M059J (cell line): ENCODE measurements at regions not wholly inside any gene's neighbourhood (a gene's known extent, or its start where the extent isn't known, plus 50 kb on each side); places are given as distances from the start of the nearest gene placed in this dataset.

Experiments
- DNase-seq: peaks from one replicate; pipeline ENCODE4 v3.0.0-alpha.2; 2012; ENCODE audit warnings: low read depth

DNA sequence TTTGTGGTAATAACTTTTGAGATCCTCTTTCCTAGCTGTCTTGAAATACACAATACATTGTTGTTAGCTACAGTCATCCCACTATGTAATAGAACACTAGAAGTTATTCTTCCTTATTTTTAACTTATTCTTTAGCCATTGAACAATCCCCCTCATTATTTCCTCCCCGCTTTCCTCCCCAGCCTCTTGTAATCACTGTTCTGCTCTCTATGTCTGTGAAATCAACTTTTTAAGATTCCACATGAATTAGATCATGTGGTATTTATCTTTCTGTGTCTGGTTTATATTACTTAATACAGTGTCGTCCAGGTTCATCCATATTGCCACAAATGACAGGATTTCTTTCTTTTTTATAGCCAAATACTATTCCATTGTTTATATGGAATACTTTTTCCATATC is 72.9 kb downstream of the SLC10A2 start:
- DNase-seq = no peak

DNA sequence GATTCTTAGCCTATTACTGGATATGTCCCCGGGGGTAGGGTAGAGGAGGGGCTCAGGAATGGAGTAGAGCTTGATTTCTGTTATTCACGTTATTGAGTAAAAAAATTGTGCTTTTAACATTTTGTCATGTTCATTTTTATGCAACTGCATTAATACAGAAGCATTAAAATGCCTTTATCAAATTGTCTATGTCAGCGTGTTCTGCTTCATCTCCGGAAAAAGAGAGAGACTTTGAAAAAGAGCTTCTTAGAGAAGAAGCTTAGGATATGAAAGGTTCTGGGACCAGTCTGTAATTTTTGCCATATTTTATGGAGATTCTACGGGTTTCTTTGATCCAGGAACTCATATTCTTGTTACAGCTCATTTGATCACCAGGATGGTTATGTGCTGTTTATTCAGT is 82.0 kb downstream of the SLC10A2 start:
- no peak for DNase-seq

DNA sequence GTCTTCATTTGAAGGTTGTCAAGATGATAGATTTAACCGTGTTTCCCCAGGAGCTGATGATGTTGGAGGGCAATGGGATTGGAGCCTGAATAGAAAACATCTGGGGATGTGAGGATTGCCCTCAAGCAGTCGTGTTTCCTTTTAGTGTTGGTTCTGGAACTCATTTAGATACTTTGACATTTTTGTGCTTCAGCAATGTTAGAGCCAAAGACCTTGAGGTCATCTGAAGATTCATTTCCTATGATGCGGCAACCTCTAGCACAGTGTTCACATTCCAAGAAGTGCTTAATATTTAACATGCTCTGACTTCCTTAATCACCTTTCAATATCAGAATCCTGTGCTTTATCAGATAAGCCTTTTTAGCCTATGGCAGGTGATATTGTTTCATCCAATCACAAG is 82.7 kb downstream of the SLC10A2 start:
- DNase-seq = peak; percentile 9

DNA sequence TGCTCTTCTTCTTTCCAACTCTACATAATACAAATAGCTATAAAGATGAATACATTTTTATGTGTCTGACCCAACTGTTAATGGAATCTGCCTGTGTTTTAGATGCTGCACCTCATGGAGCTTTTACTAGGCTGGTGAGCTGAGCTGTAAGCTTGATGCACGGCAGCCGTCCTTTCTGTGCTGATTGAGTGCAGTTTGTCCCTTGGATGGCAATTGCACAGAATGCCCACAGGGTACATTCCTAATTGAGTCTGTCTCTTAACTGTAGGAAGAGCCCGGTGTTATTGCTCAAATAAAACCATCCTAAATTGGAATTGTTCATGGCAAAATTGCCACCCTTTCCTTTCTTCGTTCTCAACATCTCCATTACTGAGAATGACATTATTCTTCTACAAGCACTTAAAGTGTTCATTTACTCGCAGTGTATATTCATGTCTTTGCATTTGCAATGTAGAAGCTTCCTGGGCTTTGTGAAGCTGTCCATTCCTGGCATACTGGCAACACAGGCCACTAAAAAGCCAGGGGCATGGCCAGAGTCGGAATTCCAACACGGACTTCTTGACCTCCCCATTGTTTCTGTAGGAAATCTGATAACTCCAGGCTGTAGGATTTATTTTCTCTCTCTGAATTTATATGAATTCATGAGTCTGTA is 85.8 kb downstream of the SLC10A2 start:
- no peak for DNase-seq

DNA sequence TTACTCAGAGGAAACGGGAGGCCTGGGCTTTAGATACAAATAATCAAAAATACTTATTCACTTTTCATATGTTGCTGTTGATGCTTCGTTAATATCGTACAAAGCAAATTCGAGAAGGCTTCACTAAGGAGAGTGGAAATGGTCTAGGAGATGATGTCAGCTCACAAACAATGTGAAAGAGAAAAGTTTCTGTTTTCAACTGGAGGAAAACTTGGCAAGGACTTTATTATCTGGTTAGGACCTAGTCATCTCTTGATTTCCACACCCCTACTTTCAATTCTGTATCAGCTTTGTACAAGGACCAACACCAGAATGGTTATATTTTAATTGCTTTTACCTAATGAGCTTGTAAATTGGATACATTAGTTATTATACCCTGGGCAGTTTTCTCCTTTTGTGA is 88.0 kb downstream of the SLC10A2 start:
- peak; percentile 18 for DNase-seq

DNA sequence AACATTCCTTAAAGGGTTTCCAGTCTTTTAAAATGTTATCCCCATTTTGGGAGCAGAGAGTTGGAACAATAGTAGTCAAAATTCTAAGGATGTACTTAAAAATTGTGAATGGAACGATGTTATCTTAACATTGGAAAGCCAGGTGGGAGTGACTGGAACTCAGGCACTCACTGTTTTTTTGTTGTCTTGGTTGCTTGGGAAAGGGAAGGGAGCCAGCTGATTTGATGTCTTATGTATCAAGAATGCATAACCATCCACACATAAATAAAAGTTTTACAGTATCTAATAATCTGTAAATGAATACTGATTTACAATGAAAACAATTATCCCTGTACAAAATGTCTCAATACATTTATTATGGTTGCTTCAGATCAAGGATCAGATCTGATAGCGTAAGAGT is 88.7 kb downstream of the SLC10A2 start:
- no peak for DNase-seq

DNA sequence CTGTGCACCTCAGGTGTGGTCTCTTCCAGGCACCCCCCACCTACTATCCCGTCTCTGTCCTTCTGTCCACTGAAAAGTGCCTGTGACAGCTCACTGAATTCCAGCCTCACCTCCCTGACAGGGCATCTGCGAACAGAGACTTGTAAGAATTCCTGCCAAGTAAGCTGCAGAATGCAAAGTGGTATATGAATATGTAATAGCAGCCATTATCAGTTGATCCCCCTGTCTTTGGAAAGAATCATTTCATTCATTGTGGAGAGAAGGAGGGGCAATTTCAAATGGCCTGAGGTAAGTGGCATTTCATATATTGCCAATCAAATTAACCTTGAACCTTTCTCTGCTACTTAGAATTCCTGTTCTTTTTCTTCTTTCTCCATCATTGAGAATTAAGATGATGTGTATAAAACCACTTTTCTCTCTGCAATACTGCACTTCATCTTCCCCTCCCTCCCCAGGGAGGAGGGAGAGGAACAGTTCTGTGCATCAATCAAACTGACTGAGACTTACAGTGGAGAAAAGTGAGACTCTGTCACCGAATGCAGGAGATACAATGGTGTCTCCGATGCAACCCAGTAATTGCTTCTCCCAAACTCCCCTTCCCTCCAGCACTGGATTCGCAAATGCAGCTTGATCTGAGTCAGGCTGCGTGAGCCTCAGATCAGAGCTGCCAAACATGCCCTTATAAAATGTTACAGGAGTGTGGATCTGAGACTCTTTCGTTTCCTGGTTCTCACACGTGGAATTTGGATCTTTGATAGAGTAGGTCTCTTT is 91.7 kb downstream of the SLC10A2 start:
- DNase-seq = no peak

DNA sequence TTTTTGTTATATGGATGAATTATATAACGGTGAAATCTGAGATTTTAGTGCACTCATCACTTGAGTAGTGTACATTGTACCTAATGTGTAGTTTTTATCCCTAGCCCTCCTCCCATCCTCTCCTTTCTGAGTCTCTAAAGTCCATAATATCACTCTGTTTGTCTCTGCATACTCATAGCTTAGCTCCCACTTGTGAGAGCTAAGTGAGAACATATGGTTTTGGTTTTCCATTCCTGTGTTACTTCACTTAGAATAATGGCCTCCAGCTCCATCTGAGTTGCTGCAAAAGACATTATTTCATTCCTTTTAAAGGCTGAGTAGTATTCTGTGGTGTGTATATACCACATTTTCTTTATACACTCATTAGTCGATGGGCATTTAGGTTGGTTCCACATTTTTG is 94.0 kb downstream of the SLC10A2 start:
- DNase-seq = no peak

DNA sequence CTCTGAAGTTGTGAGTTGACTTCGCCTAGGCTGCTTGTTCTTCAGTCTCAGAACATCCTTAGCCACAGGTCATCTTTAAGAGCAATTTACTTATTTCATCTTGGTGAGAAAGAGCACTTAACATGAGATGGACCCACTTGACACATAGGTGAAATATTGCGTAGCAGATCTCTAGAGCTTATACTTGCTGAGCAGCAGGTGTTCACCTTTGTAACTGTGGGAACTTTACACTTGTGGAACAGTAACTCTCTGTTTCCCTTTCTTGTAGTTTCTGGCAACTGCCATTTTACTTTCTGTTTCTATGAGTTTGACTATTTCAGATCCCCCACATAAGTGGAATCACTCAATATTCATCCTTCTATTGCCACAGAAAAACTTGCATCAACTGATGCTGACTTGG is 95.7 kb downstream of the SLC10A2 start:
- no peak for DNase-seq

DNA sequence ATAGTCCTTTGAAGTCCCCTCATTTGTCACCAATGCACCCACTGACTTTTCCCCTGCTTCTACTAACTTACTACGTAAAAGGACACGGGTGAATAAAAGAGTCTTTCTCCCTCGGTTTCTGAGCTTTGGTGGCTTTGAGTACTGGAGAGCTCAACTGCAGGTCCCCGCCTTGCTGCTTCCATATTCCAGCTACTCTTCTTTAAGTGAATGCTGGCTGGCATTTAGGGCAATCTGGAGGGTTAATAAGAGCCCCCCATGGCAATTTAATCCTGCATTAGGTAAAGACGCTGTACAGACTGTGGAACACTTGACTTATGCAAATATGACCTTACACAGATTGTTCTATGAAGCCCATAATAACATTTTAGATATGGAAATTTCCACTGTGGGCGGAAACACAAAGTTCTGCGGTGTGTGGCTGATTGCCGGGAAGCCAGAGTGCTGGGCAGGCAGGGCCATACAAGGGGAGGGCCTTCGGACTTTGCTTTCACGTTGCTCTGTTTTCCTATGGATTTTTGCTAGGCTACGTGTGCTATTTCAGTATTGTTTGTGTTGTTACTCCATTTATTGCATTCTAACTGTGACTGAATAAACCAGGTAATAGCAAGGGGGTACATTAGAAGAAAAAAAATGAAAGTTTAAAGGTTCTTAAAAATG is 97.5 kb downstream of the SLC10A2 start:
- DNase-seq = no peak

DNA sequence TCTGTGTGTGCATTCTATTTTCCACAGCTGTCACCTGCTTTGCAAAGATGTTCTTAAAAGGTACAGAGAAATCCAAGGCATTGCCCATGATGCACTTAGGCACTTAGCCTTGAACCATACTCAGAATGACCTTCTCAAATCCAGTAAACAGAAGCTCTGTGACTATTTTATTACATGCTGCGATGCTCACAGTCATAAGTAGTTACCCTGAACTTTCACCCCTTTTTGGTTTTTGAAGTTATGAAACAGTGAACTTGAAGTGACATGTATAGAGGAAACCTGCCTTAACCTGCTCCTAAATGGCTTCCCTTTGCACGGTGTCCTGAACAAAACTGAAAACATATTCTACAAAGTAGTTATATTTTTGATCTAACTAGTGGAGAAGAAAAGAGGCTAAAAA is 100.4 kb downstream of the SLC10A2 start:
- no peak for DNase-seq

DNA sequence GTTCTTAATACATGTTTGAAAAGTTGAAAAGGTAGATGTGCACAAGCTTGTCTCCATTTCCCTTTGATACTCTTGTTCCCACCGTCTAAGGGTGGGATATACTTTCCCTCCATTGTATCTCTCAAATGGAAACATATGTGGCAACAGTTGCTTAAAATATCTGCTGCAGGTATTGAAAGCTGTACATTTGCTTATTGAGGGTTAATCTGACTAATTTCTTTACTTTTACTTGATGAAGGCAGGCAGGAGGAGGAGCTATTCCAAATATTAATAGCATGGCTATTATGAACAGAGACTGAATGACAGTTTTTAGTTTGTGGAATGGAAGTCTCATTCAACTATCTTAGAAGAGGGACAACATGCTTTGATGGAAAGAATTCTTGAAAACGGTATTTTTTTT is 103.8 kb downstream of the SLC10A2 start:
- no peak for DNase-seq

DNA sequence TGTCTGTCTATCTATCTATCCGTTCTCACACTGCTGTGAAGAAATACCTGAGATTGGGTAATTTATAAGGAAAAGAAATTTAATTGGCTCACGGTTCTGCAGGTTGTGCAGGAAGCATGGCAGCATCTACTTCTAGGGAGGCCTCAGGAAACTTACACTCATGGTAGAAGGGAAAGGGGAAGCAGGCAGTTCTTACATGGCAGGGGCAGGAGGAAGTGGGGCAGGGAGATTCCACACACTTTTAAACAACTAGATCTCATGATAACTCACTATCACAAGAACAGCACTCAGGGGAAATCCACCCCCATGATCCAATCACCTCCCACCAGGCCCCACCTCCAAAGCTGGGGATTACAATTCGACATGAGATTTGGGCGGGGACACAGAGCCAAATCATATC is 105.3 kb downstream of the SLC10A2 start:
- DNase-seq = no peak

DNA sequence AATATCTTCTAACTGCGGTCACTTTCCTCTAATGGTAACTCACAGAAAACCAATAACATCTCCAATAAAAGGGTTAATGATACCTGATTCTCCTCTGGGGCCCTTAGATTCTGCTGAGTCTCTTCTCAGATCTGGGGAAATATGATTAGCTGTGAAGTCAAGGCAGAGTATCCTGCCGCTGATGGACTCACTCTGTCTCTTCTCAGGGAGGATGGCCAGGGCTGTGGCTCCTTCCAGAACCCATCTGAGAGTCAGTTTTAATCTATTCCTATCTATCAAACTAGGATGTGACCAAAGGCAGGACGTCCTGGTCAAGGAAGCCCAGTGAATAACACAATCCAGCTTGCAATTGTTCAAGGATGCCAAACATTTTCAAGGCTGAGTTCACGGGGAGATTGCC is 109.8 kb downstream of the SLC10A2 start:
- no peak for DNase-seq

DNA sequence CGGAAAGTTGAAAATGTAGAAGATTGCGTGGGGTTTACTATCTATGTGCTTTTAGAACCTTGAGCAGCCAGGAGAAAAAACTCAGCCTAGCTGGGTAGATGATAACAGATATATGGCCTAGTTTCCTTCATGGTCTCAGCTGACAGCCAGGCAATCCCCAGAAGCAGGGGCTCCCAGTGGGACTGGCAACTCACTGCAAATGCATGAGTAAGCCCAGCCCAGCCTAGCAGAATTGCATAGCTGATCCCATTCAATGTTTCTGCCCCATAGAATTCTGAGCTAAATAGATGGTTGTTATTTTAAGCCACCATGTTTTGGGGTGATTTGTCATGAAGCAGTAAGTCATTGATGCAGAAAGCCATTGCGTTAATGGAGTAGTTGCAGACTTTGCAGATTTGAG is 108.5 kb downstream of the ERCC5 start:
- no peak for DNase-seq

DNA sequence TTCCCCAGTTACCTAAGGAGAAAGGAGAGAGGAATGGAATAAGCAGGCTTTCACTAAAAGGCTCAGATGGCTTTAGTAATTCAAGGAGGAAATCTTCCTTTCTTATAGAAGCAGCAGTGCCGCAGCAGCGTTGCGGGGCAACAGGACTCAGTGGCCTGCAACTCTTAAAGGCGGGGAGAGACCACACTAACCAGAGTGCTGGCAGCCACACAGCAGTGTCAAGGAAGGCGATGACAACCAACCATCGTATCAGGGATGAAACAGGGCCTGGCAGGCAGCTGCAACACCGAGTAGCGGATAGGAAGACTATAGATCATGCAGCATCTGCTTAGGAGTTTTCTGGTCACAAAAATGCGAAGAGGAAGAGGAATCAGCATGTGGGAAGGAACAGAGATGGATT is 106.0 kb downstream of the ERCC5 start:
- no peak for DNase-seq

DNA sequence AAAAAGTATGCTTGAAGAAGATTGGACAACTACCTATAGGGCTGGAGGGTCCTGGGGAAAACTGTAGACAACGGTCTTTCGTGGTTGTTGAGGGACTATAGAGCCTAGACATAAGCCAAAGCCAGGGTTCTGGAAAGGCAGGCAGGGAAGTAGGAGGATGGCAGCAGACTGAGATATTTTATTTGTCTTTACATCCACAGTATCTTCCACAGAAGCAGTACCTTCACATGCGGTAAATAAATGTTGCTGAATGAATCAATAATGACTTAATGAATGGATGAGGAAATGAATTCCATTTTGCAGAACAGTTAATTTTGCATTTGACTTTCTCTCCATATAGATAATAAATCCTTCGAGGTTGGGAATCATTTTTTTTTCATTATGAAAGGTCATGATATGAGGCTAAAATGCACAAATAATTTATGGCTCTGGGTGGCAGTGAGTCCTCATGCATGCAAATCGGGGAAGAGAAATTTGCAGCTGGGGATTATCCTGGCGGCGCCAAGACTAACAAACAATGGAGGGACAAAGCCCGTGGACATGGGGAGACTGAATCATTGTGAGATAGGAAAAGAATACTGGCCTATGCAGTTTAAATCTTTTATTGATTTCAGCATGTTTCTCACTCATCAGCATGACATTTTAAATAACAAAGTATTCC is 102.0 kb downstream of the ERCC5 start:
- DNase-seq = peak; percentile 1

DNA sequence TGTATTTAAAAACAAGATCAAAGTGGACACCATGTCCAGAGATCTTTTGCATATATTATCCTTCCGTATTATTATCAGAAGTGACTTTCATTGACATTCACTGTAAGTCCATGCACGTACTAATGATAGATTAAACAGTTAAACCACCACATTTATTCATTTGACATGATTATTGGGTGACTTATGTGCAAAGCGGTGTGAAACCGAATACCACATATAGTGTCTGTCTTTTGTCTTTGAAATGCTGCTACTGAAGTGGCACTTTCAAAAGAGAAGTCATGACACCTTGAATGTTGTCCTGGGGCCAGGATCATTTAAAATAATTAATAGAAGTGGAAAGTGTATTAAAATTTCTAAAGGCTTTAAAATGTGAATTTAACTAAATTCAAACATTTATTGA is 100.1 kb downstream of the ERCC5 start:
- DNase-seq = no peak

DNA sequence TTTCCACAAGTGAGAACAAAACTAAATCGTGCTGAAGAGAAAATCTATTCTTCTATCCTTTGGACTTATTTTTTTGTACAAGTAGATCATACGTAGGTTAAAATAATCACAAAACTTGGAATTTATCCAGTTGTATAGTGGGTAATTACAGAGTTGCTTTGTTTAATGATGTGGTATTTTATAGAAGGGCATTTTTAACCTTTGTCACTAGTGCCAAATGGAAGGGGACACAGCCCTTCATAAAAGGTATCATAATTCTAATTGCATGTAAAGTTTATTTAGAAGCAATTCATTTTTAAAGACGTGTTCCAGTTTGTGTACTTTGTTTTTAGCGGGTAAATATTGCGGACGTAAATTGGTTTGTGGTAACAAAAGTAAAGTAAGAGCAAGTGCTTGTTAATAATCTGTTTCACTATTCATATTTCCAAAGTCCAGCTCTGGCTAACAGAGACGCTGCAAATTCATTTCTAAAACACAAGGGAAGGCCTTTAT is 99.5 kb downstream of the ERCC5 start:
- no peak for DNase-seq

DNA sequence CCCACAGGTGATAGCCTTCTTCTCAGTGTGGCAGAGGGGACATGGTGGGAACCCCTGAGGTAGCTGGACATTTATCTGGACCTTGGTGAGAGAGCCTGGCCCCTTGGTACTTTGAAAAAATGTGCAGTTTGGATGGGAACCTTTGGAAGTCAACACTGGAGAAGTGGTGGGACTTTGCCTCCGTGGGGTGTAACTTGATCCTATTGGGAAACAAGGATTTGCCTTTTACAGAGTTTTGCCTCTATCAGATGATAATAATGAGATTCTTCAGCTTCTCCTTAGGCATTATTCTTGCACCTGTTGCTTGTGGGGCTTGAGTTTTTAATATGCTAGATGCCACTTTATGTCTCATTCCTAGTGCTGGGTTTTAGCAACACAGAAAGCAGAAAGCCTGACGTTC is 99.0 kb downstream of the ERCC5 start:
- no peak for DNase-seq

DNA sequence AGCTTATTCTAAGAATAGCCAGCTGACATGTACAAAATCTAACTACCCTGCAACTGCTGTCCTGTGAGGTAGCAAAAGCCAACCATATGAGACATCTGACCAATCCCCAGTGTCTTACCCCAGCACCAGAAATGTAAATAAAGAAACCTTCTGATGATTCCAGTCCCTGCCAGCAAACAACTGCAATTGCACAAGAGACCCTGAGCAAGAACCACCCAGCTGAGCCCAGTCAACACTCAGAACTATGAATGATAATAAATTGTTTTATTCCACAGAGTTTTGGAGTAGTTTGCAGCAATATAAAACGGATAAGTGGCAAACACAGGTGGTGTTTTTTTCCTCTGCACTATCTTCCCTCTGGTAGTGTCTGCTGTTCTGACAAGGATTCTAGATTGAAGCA is 94.9 kb downstream of the ERCC5 start:
- DNase-seq = no peak

DNA sequence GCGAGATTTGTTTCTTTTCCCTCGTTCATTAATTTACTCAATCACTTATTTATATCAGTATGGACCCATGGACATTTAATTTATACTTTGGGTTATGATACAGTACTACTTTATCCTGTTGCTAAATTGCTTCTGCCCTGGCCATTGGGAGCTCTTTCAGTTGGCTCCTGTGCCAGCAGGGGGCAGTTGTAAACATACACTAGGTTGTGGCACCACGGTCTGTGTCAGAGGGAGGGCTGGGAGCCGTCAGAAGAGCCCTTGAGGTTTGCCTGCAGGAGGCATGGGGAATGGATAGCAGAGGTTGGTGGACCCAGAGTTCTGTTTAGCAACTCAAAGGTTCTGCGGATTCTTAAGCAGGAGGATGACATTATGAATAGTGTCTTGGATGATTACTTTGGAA is 94.3 kb downstream of the ERCC5 start:
- no peak for DNase-seq

DNA sequence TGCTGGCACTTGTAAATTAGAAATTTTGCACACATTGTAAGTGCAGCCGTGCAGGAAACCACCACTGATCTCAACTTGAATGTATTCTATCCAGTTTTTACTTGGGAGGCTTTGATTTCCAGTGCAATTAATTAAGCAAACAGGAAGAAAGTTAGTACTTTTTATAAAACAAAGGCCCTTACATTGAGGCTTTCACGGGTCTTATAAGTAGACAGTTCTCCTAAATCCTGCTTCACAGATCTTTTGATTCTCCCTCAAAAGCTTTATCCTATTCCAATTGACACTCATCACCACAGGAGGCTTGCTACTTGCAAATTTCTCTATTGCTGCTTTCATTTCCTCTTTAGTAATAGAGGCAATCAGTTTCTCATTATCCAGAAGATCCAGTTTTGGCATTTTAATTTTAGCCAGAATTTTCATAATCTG is 90.1 kb downstream of the ERCC5 start:
- no peak for DNase-seq
